CD8-positive, alpha-beta memory T cell (primary cell): ENCODE measurements at regions not wholly inside any gene's neighbourhood (a gene's known extent, or its start where the extent isn't known, plus 50 kb on each side); places are given as distances from the start of the nearest gene placed in this dataset.

Source experiments
- CTCF ChIA-PET: fragments of 350-600 bp; sonication (Branson Sonifier 250); formaldehyde crosslinking; loops from one replicate; lab custom pipeline; 2021; ENCODE audit warnings: antibody characterized with exemption; lab: Charles Lee
- POLR2A ChIA-PET: fragments of 350-600 bp; sonication (Branson Sonifier 250); formaldehyde crosslinking; loops from one replicate; lab custom pipeline; 2021; ENCODE audit warnings: antibody characterized with exemption; lab: Charles Lee
- DNase-seq, 5 donors: peaks; one replicate each; pipeline versions ENCODE4 v3.0.0 to v3.0.0-alpha.2; 2020 to 2022; ENCODE audit warnings: mixed read lengths in 1 of 5
- H3K27ac ChIP-seq: one replicate; pipeline ENCODE4 v1.7.0; 2013; ENCODE audit warnings: low read depth, mild to moderate bottlenecking, low read length, moderate library complexity
- H3K27me3 ChIP-seq: 2 replicates; pipeline ENCODE4 v1.7.0; 2013; ENCODE audit warnings: low read length, mild to moderate bottlenecking; ENCODE audit not compliant: insufficient read depth, poor library complexity, severe bottlenecking
- H3K36me3 ChIP-seq: 2 replicates; pipeline ENCODE4 v1.7.0; 2013; ENCODE audit warnings: mild to moderate bottlenecking, low read length, moderate library complexity; ENCODE audit not compliant: insufficient read depth
- H3K4me1 ChIP-seq: 2 replicates; pipeline ENCODE4 v1.7.0; 2013; ENCODE audit warnings: mild to moderate bottlenecking, low read length, moderate library complexity; ENCODE audit not compliant: insufficient read depth
- H3K4me3 ChIP-seq: 2 replicates; pipeline ENCODE4 v1.7.0; 2013; ENCODE audit warnings: mild to moderate bottlenecking, low read length
- H3K9me3 ChIP-seq: 2 replicates; pipeline ENCODE4 v1.7.0; 2013; ENCODE audit warnings: mild to moderate bottlenecking, low read length
- H3K27ac Mint-ChIP-seq, 8 donors: one replicate each; pipeline ENCODE4 v1.8.0; 2020 to 2021; ENCODE audit warnings: mixed read lengths in 8 of 8, mild to moderate bottlenecking in 6 of 8, inconsistent platforms in 3 of 8, moderate library complexity in 3 of 8
- H3K27me3 Mint-ChIP-seq, 2 donors: one replicate each; pipeline ENCODE4 v1.8.0; 2020 to 2021; ENCODE audit warnings: mixed read lengths in 2 of 2, mild to moderate bottlenecking in 1 of 2, moderate library complexity in 1 of 2
- H3K36me3 Mint-ChIP-seq, 3 donors: one replicate each; pipeline ENCODE4 v1.8.0; 2020 to 2021; ENCODE audit warnings: mixed read lengths in 3 of 3, inconsistent platforms in 1 of 3, mild to moderate bottlenecking in 1 of 3
- H3K4me1 Mint-ChIP-seq, 3 donors: one replicate each; pipeline ENCODE4 v1.8.0; 2020 to 2021; ENCODE audit warnings: mixed read lengths in 3 of 3, inconsistent platforms in 1 of 3, mild to moderate bottlenecking in 1 of 3
- H3K4me3 Mint-ChIP-seq, 7 donors: one replicate each; pipeline ENCODE4 v1.8.0; 2020 to 2021; ENCODE audit warnings: mixed read lengths in 7 of 7, mild to moderate bottlenecking in 6 of 7, moderate library complexity in 4 of 7, inconsistent platforms in 2 of 7
- H3K9me3 Mint-ChIP-seq, 5 donors: one replicate each; pipeline ENCODE4 v1.8.0; 2020 to 2022; ENCODE audit warnings: mixed read lengths in 5 of 5, mild to moderate bottlenecking in 3 of 5, moderate library complexity in 2 of 5, inconsistent platforms in 1 of 5

DNA sequence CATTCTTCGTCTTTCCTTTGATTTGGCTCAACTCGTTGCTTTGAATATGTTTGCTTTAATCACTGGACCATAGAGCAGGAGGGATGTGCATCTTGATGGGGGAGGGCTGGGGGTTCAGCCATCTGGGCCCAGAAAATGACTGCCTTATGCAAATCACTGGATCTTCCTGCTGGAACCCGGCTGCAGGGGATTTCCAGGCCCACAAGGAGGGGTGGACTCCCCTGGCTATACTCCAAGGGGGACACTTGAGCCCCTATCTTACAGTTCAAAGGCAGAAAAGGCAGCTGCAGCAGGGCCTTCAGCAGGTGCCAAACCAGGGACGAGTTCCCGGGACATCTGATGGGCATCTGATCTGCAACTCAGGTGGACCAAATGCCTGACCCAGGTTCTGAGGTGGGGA is 122.5 kb downstream of the DICER1 start:
- Histone ChIP-seq H3K9me3 (no peaks in the 10 kb centered on the region), H3K27ac (no peak overlapping the region), H3K4me1 (no peaks in the 10 kb centered on the region), H3K27me3 (no peaks in the 10 kb centered on the region), H3K36me3 (no peaks in the 10 kb centered on the region), H3K4me3 (no peak overlapping the region)
- CTCF ChIA-PET: no interaction called here
- Mint-ChIP-seq H3K4me1 (no peaks in the 10 kb centered on the region), H3K36me3 (no peaks in the 10 kb centered on the region), H3K27ac (no peak overlapping the region), H3K9me3 (peaks cover 0 to 7% (median 4%) of the 10 kb centered on the region in 5 donors), H3K4me3 (no peak overlapping the region), H3K27me3 (peaks cover 3 to 12% of the 10 kb centered on the region in 2 donors)
- no peak for DNase-seq
- POLR2A ChIA-PET: no interaction called here

DNA sequence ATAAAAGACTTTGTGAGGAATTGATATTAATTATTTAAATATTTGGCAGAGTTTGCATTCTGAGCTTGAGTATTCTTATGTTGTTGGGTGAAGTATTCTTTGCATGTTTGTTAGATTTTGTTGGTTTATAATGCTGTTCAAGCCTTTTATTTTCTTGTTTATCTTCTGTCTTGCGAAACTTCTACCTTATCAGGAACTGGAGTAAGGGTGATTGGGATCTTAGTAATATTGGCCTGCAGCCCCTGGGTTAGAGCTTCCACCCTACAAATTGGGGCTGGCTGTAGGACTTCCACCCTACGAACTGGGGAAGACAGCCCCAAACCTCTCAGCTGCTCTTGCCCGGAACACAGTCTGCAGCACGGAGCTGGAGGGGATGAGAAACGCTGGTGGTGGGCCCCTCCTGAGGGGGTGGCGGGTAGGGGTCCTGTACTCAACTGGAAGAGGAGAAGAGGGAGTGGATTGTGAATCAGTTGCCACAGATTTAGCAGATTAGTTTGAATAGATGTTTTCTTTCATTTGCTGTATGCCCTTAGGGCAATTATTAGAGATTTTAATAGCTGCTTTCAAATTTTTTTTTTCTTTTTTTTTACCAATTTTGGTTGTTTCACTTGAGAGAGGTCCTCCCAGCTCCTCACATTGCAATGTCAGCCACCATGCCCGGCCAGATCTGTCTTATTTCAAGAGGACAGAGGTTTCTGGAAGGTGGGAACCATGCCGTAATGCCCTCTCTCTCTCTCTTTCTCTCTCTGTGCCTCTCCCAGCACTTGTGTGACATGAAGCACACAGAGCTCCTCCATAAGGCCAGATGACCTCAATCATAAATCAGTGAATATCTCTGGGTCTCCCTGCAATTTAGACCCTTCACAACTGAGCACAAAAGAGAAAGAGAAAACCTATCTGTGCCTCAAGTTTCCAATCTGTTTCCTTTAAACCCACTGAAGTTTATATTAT is 123.4 kb downstream of the DICER1 start:
- ChIA-PET CTCF (no interaction called here), POLR2A (no interaction called here)
- Histone ChIP-seq H3K4me3 (no peak overlapping the region), H3K27me3 (no peaks in the 10 kb centered on the region), H3K9me3 (no peaks in the 10 kb centered on the region), H3K36me3 (no peaks in the 10 kb centered on the region), H3K27ac (no peak overlapping the region), H3K4me1 (no peaks in the 10 kb centered on the region)
- Mint-ChIP-seq H3K9me3 (peaks cover 2 to 7% (median 4%) of the 10 kb centered on the region in 5 donors), H3K27ac (no peak overlapping the region), H3K4me3 (no peak overlapping the region), H3K4me1 (no peaks in the 10 kb centered on the region), H3K36me3 (no peaks in the 10 kb centered on the region), H3K27me3 (peaks cover 2 to 12% of the 10 kb centered on the region in 2 donors)
- no peak for DNase-seq

DNA sequence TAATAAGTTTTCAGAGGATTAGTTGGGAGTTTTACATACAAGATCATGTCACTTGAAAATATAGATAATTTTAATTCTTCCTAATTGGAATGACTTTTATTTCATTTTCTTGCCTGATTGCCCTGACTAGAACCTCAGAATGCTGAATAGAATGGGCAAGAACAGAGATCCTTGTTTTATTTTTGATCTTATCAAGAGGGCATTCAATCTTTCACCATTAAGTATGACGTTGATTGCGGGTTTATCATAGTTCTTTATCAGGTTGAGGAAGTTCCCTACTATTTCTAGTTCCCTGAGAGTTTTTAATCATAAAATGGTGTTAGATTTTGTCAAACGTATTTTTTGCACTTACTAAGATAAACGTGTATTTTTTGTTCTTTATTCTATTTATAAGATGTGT is 124.3 kb downstream of the DICER1 start:
- no peaks in the 10 kb centered on the region for H3K9me3 ChIP-seq
- H3K36me3 ChIP-seq: no peaks in the 10 kb centered on the region
- no peak for DNase-seq
- Mint-ChIP-seq H3K27ac (no peak overlapping the region), H3K36me3 (no peaks in the 10 kb centered on the region), H3K27me3 (peaks cover 2 to 6% of the 10 kb centered on the region in 2 donors), H3K9me3 (peaks cover 2 to 7% (median 4%) of the 10 kb centered on the region in 5 donors), H3K4me1 (no peaks in the 10 kb centered on the region), H3K4me3 (no peak overlapping the region)
- ChIA-PET POLR2A (no interaction called here), CTCF (no interaction called here)
- H3K4me3 ChIP-seq: no peak overlapping the region
- H3K27me3 ChIP-seq: no peaks in the 10 kb centered on the region
- no peak overlapping the region for H3K27ac ChIP-seq
- no peaks in the 10 kb centered on the region for H3K4me1 ChIP-seq

DNA sequence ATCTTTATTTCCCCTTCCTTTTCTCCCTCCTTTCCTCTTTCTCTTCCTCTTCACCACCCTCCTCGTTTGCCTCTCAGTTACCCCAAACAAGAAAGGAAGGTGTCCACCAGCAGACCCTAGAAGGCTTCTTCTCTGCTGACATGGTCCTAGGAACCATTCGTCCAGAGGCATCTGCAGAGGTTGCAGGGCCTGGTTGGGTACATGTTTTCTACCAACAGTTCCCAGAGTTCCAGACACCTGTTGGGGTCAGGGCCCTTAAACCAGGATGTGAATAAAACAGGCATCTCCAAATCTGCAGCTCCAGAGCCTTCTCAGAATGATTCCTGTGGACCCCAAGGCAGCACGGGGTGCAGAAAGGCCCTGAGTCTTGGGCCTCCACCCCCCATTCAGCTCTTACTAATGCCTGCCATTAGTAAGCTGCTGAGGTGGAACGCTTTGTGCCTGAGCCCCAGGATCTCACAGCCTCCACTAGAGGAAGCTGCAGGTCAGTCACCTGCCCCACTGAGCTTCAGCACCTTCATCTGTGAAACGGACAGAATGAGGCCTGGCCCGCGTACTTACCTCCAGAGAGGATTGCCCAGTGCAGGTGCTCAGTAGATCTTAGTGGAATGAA is 130.4 kb downstream of the DICER1 start:
- Mint-ChIP-seq H3K4me1 (no peaks in the 10 kb centered on the region), H3K36me3 (no peaks in the 10 kb centered on the region), H3K9me3 (peaks cover 1 to 3% (median 2%) of the 10 kb centered on the region in 5 donors), H3K27ac (no peak overlapping the region), H3K27me3 (peaks cover 8 to 16% of the 10 kb centered on the region in 2 donors), H3K4me3 (no peak overlapping the region)
- no peaks in the 10 kb centered on the region for H3K36me3 ChIP-seq
- POLR2A ChIA-PET: no interaction called here
- H3K27me3 ChIP-seq: no peaks in the 10 kb centered on the region
- DNase-seq: no peak
- no peaks in the 10 kb centered on the region for H3K4me1 ChIP-seq
- H3K9me3 ChIP-seq: no peaks in the 10 kb centered on the region
- no peak overlapping the region for H3K4me3 ChIP-seq
- H3K27ac ChIP-seq: no peak overlapping the region
- CTCF ChIA-PET: no interaction called here

- Mint-ChIP-seq H3K4me3 (no peak overlapping the region), H3K4me1 (peaks cover 0 to 1% (median 1%) of the 10 kb centered on the region in 3 donors), H3K27ac (no peak overlapping the region), H3K9me3 (peaks cover 2 to 8% (median 3%) of the 10 kb centered on the region in 5 donors), H3K27me3 (peaks cover 8 to 16% of the 10 kb centered on the region in 2 donors), H3K36me3 (no peaks in the 10 kb centered on the region)
- Histone ChIP-seq H3K4me1 (no peaks in the 10 kb centered on the region), H3K27me3 (no peaks in the 10 kb centered on the region), H3K4me3 (no peak overlapping the region), H3K27ac (no peak overlapping the region), H3K9me3 (no peaks in the 10 kb centered on the region), H3K36me3 (no peaks in the 10 kb centered on the region)
- CTCF ChIA-PET: no interaction called here
- DNase-seq: no peak
- POLR2A ChIA-PET: no interaction called here
Measured at GRCh38 chr14:95025941-95026340, 131.4 kb downstream of the DICER1 start.

GRCh38 chr14:95025218-95025617 is 132.1 kb downstream of the DICER1 start:
- no peaks in the 10 kb centered on the region for H3K27me3 ChIP-seq
- H3K4me3 Mint-ChIP-seq: no peak overlapping the region
- ChIA-PET POLR2A (no interaction called here), CTCF (no interaction called here)
- H3K9me3 Mint-ChIP-seq: peaks cover 2 to 8% (median 3%) of the 10 kb centered on the region in 5 donors
- peaks cover 8 to 16% of the 10 kb centered on the region in 2 donors for H3K27me3 Mint-ChIP-seq
- DNase-seq: no peak
- no peaks in the 10 kb centered on the region for H3K4me1 ChIP-seq
- no peak overlapping the region for H3K27ac ChIP-seq
- H3K4me1 Mint-ChIP-seq: peaks cover 0 to 5% (median 1%) of the 10 kb centered on the region in 3 donors
- no peak overlapping the region for H3K27ac Mint-ChIP-seq
- H3K9me3 ChIP-seq: no peaks in the 10 kb centered on the region
- H3K36me3 ChIP-seq: no peaks in the 10 kb centered on the region
- no peaks in the 10 kb centered on the region for H3K36me3 Mint-ChIP-seq
- H3K4me3 ChIP-seq: no peak overlapping the region

DNA sequence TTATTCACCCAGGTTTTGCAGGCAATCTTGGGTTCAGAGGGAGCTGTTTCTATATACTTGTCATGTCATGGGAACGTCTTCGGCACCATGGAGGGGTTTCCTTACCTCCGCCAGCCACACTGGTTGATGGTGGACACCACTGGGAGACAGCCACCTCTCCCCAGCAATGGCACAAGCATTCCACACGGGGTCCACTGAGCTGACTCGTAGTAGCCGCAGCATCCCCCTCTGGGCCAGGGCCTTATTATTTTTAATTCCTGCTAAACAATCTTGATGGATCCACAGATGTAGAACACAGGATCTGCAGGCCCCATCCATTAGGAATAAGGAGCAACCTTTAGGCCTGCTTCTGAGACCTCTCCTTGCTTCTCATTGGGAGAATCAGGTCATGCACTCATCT is 132.9 kb downstream of the DICER1 start:
- POLR2A ChIA-PET: no interaction called here
- Mint-ChIP-seq H3K27me3 (peaks cover 8 to 16% of the 10 kb centered on the region in 2 donors), H3K9me3 (peaks cover under 1 to 8% (median under 1%) of the 10 kb centered on the region in 5 donors), H3K4me3 (no peak overlapping the region), H3K4me1 (peaks cover 0 to 7% (median 1%) of the 10 kb centered on the region in 3 donors), H3K36me3 (no peaks in the 10 kb centered on the region), H3K27ac (no peak overlapping the region)
- CTCF ChIA-PET: no interaction called here
- no peak for DNase-seq
- H3K4me1 ChIP-seq: no peaks in the 10 kb centered on the region
- no peaks in the 10 kb centered on the region for H3K36me3 ChIP-seq
- H3K27me3 ChIP-seq: no peaks in the 10 kb centered on the region
- H3K9me3 ChIP-seq: no peaks in the 10 kb centered on the region
- H3K27ac ChIP-seq: no peak overlapping the region
- H3K4me3 ChIP-seq: no peak overlapping the region

DNA sequence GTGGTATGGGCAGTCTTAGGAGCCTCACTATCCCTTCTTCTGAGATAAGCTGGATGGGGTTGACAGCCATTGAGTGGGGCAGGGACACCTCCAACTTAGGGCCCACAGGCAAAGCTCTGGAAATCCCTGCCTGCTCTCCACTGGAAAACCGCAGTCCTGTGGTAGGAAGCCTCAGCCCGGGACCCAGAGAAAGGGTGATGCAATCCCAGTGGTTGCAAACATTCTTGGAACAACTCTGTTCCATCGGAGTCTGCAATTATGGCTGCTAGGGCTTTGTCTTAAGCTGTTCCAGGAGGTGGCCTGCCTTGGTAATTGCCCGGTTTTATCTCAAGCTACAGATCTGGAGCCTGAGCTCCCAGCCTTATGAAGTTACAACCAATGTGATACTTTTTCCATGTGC is 133.4 kb downstream of the DICER1 start:
- POLR2A ChIA-PET: no interaction called here
- H3K27me3 Mint-ChIP-seq: peaks cover 8 to 16% of the 10 kb centered on the region in 2 donors

More for the DNA sequence above, 133.4 kb downstream of the DICER1 start:
- Mint-ChIP-seq H3K27ac (no peak overlapping the region), H3K4me3 (no peak overlapping the region), H3K9me3 (peaks cover 0 to 8% (median 0%) of the 10 kb centered on the region in 5 donors), H3K4me1 (peaks cover 0 to 7% (median 1%) of the 10 kb centered on the region in 3 donors), H3K36me3 (no peaks in the 10 kb centered on the region)
- no peaks in the 10 kb centered on the region for H3K9me3 ChIP-seq
- CTCF ChIA-PET: no interaction called here
- no peak overlapping the region for H3K27ac ChIP-seq
- no peak for DNase-seq
- no peaks in the 10 kb centered on the region for H3K27me3 ChIP-seq
- H3K4me1 ChIP-seq: no peaks in the 10 kb centered on the region
- H3K36me3 ChIP-seq: no peaks in the 10 kb centered on the region
- no peak overlapping the region for H3K4me3 ChIP-seq
